COLO829 (cell line): ENCODE measurements at regions not wholly inside any gene's neighbourhood (a gene's known extent, or its start where the extent isn't known, plus 50 kb on each side); places are given as distances from the start of the nearest gene placed in this dataset.

Experiments
- DNase-seq: peaks from one replicate; pipeline ENCODE4 v3.0.0; 2012; ENCODE audit warnings: low spot score

GRCh38 chr18:6609666-6610264 is 119.8 kb upstream of the ARHGAP28 start:
- no peak for DNase-seq

- no peak for DNase-seq
Observed at GRCh38 chr18:6610466-6610865, 119.0 kb upstream of the ARHGAP28 start.

GRCh38 chr18:6613581-6613980 is 115.9 kb upstream of the ARHGAP28 start:
- DNase-seq, result no peak

GRCh38 chr18:6614952-6615351 is 114.6 kb upstream of the ARHGAP28 start:
- peak; percentile 40 for DNase-seq

GRCh38 chr18:6616981-6617380 is 112.5 kb upstream of the ARHGAP28 start:
- no peak for DNase-seq

- no peak for DNase-seq
Observed at GRCh38 chr18:6621437-6621836, 108.1 kb upstream of the ARHGAP28 start.

- DNase-seq, result no peak
Observed at GRCh38 chr18:6623278-6623677, 106.2 kb upstream of the ARHGAP28 start.

- peak; percentile 8 for DNase-seq
Observed at GRCh38 chr18:6624271-6624660, 105.2 kb upstream of the ARHGAP28 start.

- DNase-seq, result no peak
Observed at GRCh38 chr18:6624661-6625311, 104.7 kb upstream of the ARHGAP28 start.

GRCh38 chr18:6625481-6625880 is 104.0 kb upstream of the ARHGAP28 start:
- DNase-seq, result no peak

- no peak for DNase-seq
Observed at GRCh38 chr18:6626457-6626856, 103.1 kb upstream of the ARHGAP28 start.

- DNase-seq, result no peak
Observed at GRCh38 chr18:6627645-6628044, 101.9 kb upstream of the ARHGAP28 start.

GRCh38 chr18:6628187-6628586 is 101.3 kb upstream of the ARHGAP28 start:
- DNase-seq, result no peak

- no peak for DNase-seq
Observed at GRCh38 chr18:6629635-6630140, 99.8 kb upstream of the ARHGAP28 start.

GRCh38 chr18:6633310-6633709 is 96.2 kb upstream of the ARHGAP28 start:
- DNase-seq, result peak; percentile 7

- DNase-seq, result no peak
Observed at GRCh38 chr18:6636091-6636490, 93.4 kb upstream of the ARHGAP28 start.

- DNase-seq, result no peak
Observed at GRCh38 chr18:6638447-6638846, 91.1 kb upstream of the ARHGAP28 start.

GRCh38 chr18:6639305-6639704 is 90.2 kb upstream of the ARHGAP28 start:
- DNase-seq, result no peak

GRCh38 chr18:6644836-6645627 is 84.5 kb upstream of the ARHGAP28 start:
- DNase-seq, result no peak

- no peak for DNase-seq
Observed at GRCh38 chr18:6646801-6647200, 82.7 kb upstream of the ARHGAP28 start.

GRCh38 chr18:6648581-6648980 is 80.9 kb upstream of the ARHGAP28 start:
- no peak for DNase-seq

GRCh38 chr18:6649421-6650126 is 79.9 kb upstream of the ARHGAP28 start:
- DNase-seq, result no peak
